OCI-LY7 (cell line): ENCODE measurements at regions not wholly inside any gene's neighbourhood (a gene's known extent, or its start where the extent isn't known, plus 50 kb on each side); places are given as distances from the start of the nearest gene placed in this dataset.

Source experiments
- BruUV-seq: library from RNA; stranded (reverse); fragments of 400-500 nt; replicated peaks from 2 replicates; lab custom pipeline; 2021; lab: Mats Ljungman, UMichigan
- CTCF ChIA-PET: fragments of 300-600 bp; sonication (Branson Sonifier 250); formaldehyde crosslinking; loops from one replicate; lab custom pipeline; 2022; ENCODE audit warnings: antibody characterized with exemption; ENCODE audit not compliant: unreplicated experiment; lab: Charles Lee
- POLR2A ChIA-PET: fragments of 300-600 bp; sonication (Branson Sonifier 250); formaldehyde crosslinking; loops from one replicate; lab custom pipeline; 2022; ENCODE audit warnings: antibody characterized with exemption; lab: Charles Lee
- DNase-seq: peaks from one replicate; pipeline ENCODE4 v3.0.0-alpha.2; 2015; ENCODE audit warnings: low spot score
- H2AFZ ChIP-seq: fragments of 200-600 bp; sonication (generic), shearing (Covaris generic); 2 replicates; pipeline ENCODE4 v1.6.1; 2014; ENCODE audit warnings: mild to moderate bottlenecking, antibody characterized with exemption, low read length, moderate library complexity
- H3K27ac ChIP-seq: fragments of 200-600 bp; sonication (generic); 2 replicates; pipeline ENCODE4 v1.5.1; 2014; ENCODE audit warnings: mixed run types, low read depth, mild to moderate bottlenecking, moderate library complexity, low read length, inconsistent platforms; ENCODE audit not compliant: poor library complexity, severe bottlenecking
- H3K36me3 ChIP-seq: fragments of 200-600 bp; sonication (generic); 2 replicates; pipeline ENCODE4 v1.6.1; 2014; ENCODE audit warnings: mild to moderate bottlenecking, antibody characterized with exemption, low read length, moderate library complexity, mixed read lengths; ENCODE audit not compliant: insufficient read depth
- H3K4me1 ChIP-seq: fragments of 200-600 bp; sonication (generic); 2 replicates; pipeline ENCODE4 v1.5.1; 2014; ENCODE audit warnings: mild to moderate bottlenecking, low read length; ENCODE audit not compliant: insufficient read depth, poor library complexity, severe bottlenecking
- H3K4me2 ChIP-seq: fragments of 200-600 bp; sonication (generic); 2 replicates; pipeline ENCODE4 v1.6.1; 2014; ENCODE audit warnings: mild to moderate bottlenecking, low read length
- H3K4me3 ChIP-seq: fragments of 200-600 bp; sonication (generic); 2 replicates; pipeline ENCODE4 v1.5.1; 2014; ENCODE audit warnings: mild to moderate bottlenecking, low read depth, low read length; ENCODE audit not compliant: poor library complexity, severe bottlenecking
- H3K79me2 ChIP-seq: fragments of 200-600 bp; sonication (generic); 2 replicates; pipeline ENCODE4 v1.6.1; 2016; ENCODE audit warnings: low read depth, mild to moderate bottlenecking, low read length, moderate library complexity, mixed read lengths; ENCODE audit not compliant: insufficient read depth
- H3K9me2 ChIP-seq: fragments of 200-600 bp; sonication (generic); 2 replicates; pipeline ENCODE4 v1.6.1; 2016; ENCODE audit warnings: mild to moderate bottlenecking, low read length, mixed read lengths; ENCODE audit not compliant: insufficient read depth
- H3K9me3 ChIP-seq: fragments of 200-600 bp; sonication (generic); 2 replicates; pipeline ENCODE4 v1.6.1; 2014; ENCODE audit warnings: mild to moderate bottlenecking, mixed run types, low read length, mixed read lengths
- H4K20me1 ChIP-seq: fragments of 200-600 bp; sonication (generic); 2 replicates; pipeline ENCODE4 v1.6.1; 2014; ENCODE audit warnings: mild to moderate bottlenecking, antibody characterized with exemption, low read length, moderate library complexity, mixed read lengths; ENCODE audit not compliant: insufficient read depth
- CTCF ChIP-seq: fragments of 200-600 bp; sonication (generic); conservative IDR thresholded peaks from 2 replicates; pipeline ENCODE4 v1.5.1; 2014; ENCODE audit warnings: mild to moderate bottlenecking, antibody characterized with exemption, low read length, moderate library complexity, mixed read lengths
- EZH2phosphoT487 ChIP-seq: fragments of 200-600 bp; sonication (generic); IDR thresholded peaks from 2 replicates; pipeline ENCODE4 v1.6.1; 2018; ENCODE audit warnings: low read depth, borderline replicate concordance, mild to moderate bottlenecking, mixed run types, antibody characterized with exemption, low read length, moderate library complexity, mixed read lengths
- intact Hi-C: fragments of 100-400 bp; cut with micrococcal nuclease; formaldehyde crosslinking; loops from one replicate; pipeline ENCODE4 v1.10.0; 2022; ENCODE audit not compliant: unreplicated experiment

- TF ChIP-seq CTCF, result no peak
- TF ChIP-seq EZH2phosphoT487, result no peak
- no peak for DNase-seq
Observed at GRCh38 chr13:47679401-47679800, 321.7 kb downstream of the SUCLA2 start.

GRCh38 chr13:47678201-47678968 lies 322.7 kb downstream of the SUCLA2 start:
- Histone ChIP-seq H3K9me3 (no peaks in the 10 kb centered on the region), H3K9me2 (no peaks in the 10 kb centered on the region), H2AFZ (no peak overlapping the region), H3K27ac (no peak overlapping the region), H3K4me3 (no peak overlapping the region), H4K20me1 (no peaks in the 10 kb centered on the region), H3K4me1 (no peaks in the 10 kb centered on the region), H3K79me2 (no peaks in the 10 kb centered on the region), H3K36me3 (no peaks in the 10 kb centered on the region), H3K4me2 (no peak overlapping the region)
- CTCF ChIA-PET, result no interaction called here
- intact Hi-C loops, result no loop called here
- TF ChIP-seq EZH2phosphoT487 (no peak), CTCF (no peak)
- POLR2A ChIA-PET, result interaction anchor here (0.7 to 1.0 kb wide), 2 partner anchors 10 to 15 kb away, joined by 3 to 4 read pairs; no protein-coding TSS in a partner anchor
- BruUV-seq, result no TSS peak
- no peak for DNase-seq

More at GRCh38 chr13:47679401-47679800, 321.7 kb downstream of the SUCLA2 start:
- no peaks in the 10 kb centered on the region for H3K36me3 ChIP-seq
- H3K9me2 ChIP-seq, result no peaks in the 10 kb centered on the region
- H4K20me1 ChIP-seq, result no peaks in the 10 kb centered on the region
- H3K4me2 ChIP-seq, result no peak overlapping the region
- H3K4me1 ChIP-seq, result no peaks in the 10 kb centered on the region
- CTCF ChIA-PET, result no interaction called here
- intact Hi-C loops, result no loop called here
- no peaks in the 10 kb centered on the region for H3K9me3 ChIP-seq
- H3K79me2 ChIP-seq, result no peaks in the 10 kb centered on the region
- H3K4me3 ChIP-seq, result no peak overlapping the region
- POLR2A ChIA-PET, result no interaction called here
- H2AFZ ChIP-seq, result no peak overlapping the region
- H3K27ac ChIP-seq, result no peak overlapping the region
- BruUV-seq, result no TSS peak

- no peak for DNase-seq
- Histone ChIP-seq H3K27ac (no peak overlapping the region), H3K4me1 (no peaks in the 10 kb centered on the region), H3K9me3 (no peaks in the 10 kb centered on the region), H3K4me2 (no peak overlapping the region), H4K20me1 (no peaks in the 10 kb centered on the region), H3K79me2 (no peaks in the 10 kb centered on the region), H2AFZ (no peak overlapping the region), H3K36me3 (no peaks in the 10 kb centered on the region), H3K4me3 (no peak overlapping the region), H3K9me2 (no peaks in the 10 kb centered on the region)
- CTCF ChIA-PET, result no interaction called here
- intact Hi-C loops, result no loop called here
- no TSS peak for BruUV-seq
- POLR2A ChIA-PET, result no interaction called here
- TF ChIP-seq EZH2phosphoT487, result no peak
- TF ChIP-seq CTCF, result no peak
Observed at GRCh38 chr13:47675871-47676270, 325.2 kb downstream of the SUCLA2 start.
